Colonic mucosa (tissue), 4 donors: ENCODE measurements at regions not wholly inside any gene's neighbourhood (a gene's known extent, or its start where the extent isn't known, plus 50 kb on each side); places are given as distances from the start of the nearest gene placed in this dataset.

Source experiments
- DNase-seq: peaks from one replicate; pipeline ENCODE4 v3.0.0-alpha.2; 2020
- H3K27ac ChIP-seq: fragments of 200-600 bp; one replicate; pipeline ENCODE4 v1.8.0; 2021
- H3K27me3 ChIP-seq: fragments of 200-600 bp; one replicate; pipeline ENCODE4 v1.8.0; 2021
- H3K36me3 ChIP-seq: fragments of 200-600 bp; one replicate; pipeline ENCODE4 v1.8.0; 2021
- H3K4me1 ChIP-seq: fragments of 200-600 bp; one replicate; pipeline ENCODE4 v1.8.0; 2021; ENCODE audit warnings: mild to moderate bottlenecking
- H3K4me3 ChIP-seq: fragments of 200-600 bp; one replicate; pipeline ENCODE4 v1.8.0; 2021
- H3K9ac ChIP-seq, 2 donors: one replicate each; pipeline ENCODE4 v1.7.0; 2013; ENCODE audit warnings: control low read depth in 2 of 2, low read depth in 2 of 2, low read length in 2 of 2
- H3K9me3 ChIP-seq: fragments of 200-600 bp; one replicate; pipeline ENCODE4 v1.8.0; 2021
- intact Hi-C: fragments of 100-400 bp; cut with DNase I; formaldehyde crosslinking; loops from one replicate; pipeline ENCODE4 v1.14.1; 2022
- TF ChIP-seq, protein P1 (sequence below): fragments of 200-600 bp; IDR thresholded peaks from one replicate; pipeline ENCODE4 v1.8.0; 2022; ENCODE audit warnings: antibody characterized with exemption, mild to moderate bottlenecking
- donor health status: healthy.
- donor health status: DM: no; HTN: no; CAD: no.
- donor health status: DM: no; HTN: no; CAD: no.

DNA sequence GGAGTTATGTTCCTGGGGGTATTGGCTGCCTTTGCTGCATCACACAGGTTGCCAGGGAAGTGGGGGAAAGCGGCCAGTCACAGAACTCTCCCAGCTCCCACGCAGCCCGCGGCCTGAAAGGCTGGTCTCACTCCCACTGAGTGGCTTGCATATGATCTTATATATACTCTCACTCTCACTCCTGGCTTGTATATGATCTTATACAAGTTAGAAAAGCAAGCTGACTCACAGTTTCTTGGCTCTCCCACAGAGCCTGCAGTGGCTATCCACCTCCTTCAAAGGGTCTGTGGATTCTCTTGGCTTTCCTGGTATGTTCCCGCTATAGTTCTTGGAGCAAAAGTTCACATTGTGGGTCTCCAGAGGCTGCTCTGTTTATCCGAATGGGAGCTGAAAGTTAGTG is 833.5 kb upstream of the GALNTL6 start:
- TF ChIP-seq, protein P1, sequence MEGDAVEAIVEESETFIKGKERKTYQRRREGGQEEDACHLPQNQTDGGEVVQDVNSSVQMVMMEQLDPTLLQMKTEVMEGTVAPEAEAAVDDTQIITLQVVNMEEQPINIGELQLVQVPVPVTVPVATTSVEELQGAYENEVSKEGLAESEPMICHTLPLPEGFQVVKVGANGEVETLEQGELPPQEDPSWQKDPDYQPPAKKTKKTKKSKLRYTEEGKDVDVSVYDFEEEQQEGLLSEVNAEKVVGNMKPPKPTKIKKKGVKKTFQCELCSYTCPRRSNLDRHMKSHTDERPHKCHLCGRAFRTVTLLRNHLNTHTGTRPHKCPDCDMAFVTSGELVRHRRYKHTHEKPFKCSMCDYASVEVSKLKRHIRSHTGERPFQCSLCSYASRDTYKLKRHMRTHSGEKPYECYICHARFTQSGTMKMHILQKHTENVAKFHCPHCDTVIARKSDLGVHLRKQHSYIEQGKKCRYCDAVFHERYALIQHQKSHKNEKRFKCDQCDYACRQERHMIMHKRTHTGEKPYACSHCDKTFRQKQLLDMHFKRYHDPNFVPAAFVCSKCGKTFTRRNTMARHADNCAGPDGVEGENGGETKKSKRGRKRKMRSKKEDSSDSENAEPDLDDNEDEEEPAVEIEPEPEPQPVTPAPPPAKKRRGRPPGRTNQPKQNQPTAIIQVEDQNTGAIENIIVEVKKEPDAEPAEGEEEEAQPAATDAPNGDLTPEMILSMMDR: no peak
- Histone ChIP-seq H3K9ac (no peak overlapping the region), H3K36me3 (no peaks in the 10 kb centered on the region), H3K9me3 (no peaks in the 10 kb centered on the region), H3K27me3 (no peaks in the 10 kb centered on the region), H3K4me1 (no peaks in the 10 kb centered on the region), H3K27ac (no peak overlapping the region), H3K4me3 (no peak overlapping the region)
- intact Hi-C loops: no loop called here
- DNase-seq: no peak

DNA sequence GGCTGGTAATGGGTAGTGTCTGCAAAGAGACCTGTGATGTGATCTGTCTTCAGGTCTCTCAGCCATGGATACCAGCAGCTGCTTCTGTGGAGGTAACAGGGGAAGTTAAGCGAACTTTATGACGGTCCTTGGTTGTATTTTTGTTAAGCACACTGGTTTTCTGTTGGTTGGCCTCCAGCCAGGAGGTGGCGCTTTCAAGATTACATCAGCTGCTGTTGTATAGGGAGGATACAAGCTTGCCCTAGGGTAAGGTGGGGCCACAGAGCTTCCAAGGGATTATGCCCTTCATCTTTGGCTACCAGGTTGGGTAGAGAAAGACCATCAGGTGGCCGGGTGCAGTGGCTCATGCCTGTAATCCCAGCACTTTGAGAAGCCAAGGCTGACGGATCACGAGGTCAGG is 834.2 kb upstream of the GALNTL6 start:
- TF ChIP-seq, protein P1: no peak
- Histone ChIP-seq H3K27ac (no peak overlapping the region), H3K4me1 (no peaks in the 10 kb centered on the region), H3K36me3 (no peaks in the 10 kb centered on the region), H3K9me3 (no peaks in the 10 kb centered on the region), H3K27me3 (no peaks in the 10 kb centered on the region), H3K4me3 (no peak overlapping the region), H3K9ac (no peak overlapping the region)
- DNase-seq: no peak
- intact Hi-C loops: no loop called here

DNA sequence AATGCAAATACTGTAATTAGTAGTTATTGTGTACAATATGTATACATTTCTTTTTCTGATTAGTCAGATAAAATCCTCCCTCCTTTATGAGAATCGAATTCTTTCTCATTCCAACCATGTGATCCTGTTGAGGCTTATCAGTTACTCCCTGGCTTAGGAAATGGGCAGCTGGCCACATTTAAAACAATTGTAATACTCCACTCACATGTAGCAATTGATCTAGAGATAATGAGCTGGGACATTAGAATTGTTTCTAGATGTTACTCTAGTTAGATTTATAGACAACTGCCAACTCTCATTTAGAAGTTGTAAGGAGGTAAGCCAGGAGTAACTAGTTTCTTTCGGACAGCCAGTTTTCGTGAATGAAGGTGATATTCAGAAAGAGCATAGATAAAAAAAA is 859.3 kb upstream of the AADAT start:
- no peaks in the 10 kb centered on the region for H3K36me3 ChIP-seq
- no peak overlapping the region for H3K9ac ChIP-seq
- TF ChIP-seq, protein P1: no peak
- intact Hi-C loops: no loop called here
- DNase-seq: no peak
- H3K4me1 ChIP-seq: no peaks in the 10 kb centered on the region
- no peak overlapping the region for H3K27ac ChIP-seq
- no peak overlapping the region for H3K4me3 ChIP-seq
- H3K9me3 ChIP-seq: no peaks in the 10 kb centered on the region
- H3K27me3 ChIP-seq: no peaks in the 10 kb centered on the region

DNA sequence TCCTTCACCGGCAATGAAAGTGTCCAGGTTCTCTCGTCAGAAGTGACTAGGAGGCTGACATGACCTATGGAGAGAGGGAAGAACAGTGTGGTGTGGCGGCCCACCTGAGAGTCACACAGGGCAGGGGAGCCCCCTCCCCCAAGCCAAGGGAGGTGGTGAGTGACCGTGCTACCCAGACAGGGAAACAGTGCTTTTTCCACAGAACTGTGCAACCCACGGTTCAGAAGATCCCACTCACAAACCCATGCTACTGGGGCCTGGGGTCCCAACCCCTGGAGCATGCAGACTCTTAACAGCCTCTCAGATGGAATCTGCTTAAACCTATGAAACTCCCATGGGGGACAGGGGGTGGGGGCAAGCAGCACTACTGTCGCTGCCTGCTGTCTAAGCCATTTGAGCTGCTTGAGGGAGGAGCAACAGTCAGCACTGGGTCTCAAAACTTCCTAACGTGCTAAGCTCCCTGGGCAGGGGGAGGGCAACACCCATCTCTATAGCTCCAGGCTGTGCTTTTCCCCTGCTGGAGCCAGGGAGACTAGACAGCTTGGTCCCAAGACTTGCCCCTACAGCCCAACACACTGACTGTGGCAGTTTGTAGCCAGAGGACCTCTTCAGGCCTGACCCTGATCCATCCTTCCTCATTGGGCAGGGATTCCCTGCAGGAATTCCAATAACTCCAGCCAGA is 850.4 kb upstream of the AADAT start:
- TF ChIP-seq, protein P1: no peak
- H3K27ac ChIP-seq: no peak overlapping the region
- H3K36me3 ChIP-seq: no peaks in the 10 kb centered on the region
- H3K9ac ChIP-seq: no peak overlapping the region
- intact Hi-C loops: no loop called here
- no peaks in the 10 kb centered on the region for H3K27me3 ChIP-seq
- no peak overlapping the region for H3K4me3 ChIP-seq
- DNase-seq: no peak
- no peaks in the 10 kb centered on the region for H3K4me1 ChIP-seq
- H3K9me3 ChIP-seq: no peaks in the 10 kb centered on the region

DNA sequence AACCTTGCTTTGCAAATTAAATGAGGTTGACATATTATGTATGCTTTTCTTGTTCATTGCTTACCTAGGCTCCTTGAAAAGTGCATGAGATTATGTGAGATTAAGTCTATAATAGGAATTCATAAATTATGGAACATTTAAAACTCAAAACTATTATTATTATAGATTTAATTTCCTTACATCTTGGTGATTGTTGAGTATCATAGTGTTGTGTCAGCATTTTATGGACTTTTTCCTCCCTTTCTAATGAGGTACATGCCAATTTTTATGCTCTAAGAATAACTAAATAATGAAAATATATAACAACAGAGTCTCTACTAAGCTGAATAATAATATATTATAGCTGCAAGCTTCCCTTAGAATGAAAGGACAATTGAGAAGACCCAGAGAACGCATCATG is 848.8 kb upstream of the AADAT start:
- Histone ChIP-seq H3K4me3 (no peak overlapping the region), H3K36me3 (no peaks in the 10 kb centered on the region), H3K27me3 (no peaks in the 10 kb centered on the region), H3K9ac (no peak overlapping the region), H3K27ac (no peak overlapping the region), H3K4me1 (no peaks in the 10 kb centered on the region), H3K9me3 (no peaks in the 10 kb centered on the region)
- intact Hi-C loops: no loop called here
- no peak for DNase-seq
- TF ChIP-seq, protein P1: no peak
